Fibroblast of skin of right quadriceps (primary cell): ENCODE measurements at regions not wholly inside any gene's neighbourhood (a gene's known extent, or its start where the extent isn't known, plus 50 kb on each side); places are given as distances from the start of the nearest gene placed in this dataset.
"Not testable (repeated sequence)": the region's sequence is repeated elsewhere in the genome, so short reads cannot be mapped to it uniquely, and the experiment has no call there.

Source experiments
- DNase-seq: peaks from one replicate; pipeline ENCODE4 v3.0.0-alpha.2; 2013

DNA sequence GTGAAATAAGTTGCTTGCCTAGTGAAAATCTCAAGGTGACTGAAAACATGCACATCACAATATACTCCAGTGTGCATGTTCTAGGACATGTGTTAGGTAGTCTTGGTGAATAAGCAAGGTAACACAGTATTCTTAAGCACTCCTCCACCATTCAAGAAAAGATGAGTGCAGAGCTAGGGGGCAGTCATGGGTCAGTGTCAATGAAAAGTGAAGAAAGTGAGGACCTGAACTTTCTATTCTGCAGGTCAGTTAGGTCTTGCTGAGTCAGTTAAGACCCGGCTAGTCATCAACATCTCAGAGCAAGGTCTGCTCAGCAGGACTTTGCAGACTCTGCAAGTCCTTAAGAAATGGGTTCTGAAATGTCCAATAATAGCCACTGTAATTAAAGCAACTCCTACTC lies 82.6 kb upstream of the POMZP3 start:
- not testable (repeated sequence) for DNase-seq

DNA sequence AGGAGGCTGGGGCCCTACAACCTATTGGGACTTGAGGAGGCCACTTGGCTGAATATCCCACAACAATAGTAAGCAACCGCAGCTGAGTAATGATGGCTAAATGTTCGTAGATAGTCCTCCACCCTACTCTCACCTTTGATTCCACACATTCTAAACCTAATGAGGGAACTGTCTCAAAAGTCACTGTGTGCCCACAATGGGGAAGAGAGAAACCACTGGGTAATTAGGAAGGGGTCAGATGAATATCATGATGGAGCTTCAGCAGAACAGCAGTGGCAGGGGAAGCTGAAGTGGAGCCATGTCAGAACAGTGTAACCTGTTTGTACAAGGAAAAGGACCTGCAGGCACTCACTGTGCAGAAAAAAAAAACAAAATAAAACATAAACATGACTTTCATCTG lies 81.4 kb upstream of the POMZP3 start:
- DNase-seq, result not testable (repeated sequence)

DNA sequence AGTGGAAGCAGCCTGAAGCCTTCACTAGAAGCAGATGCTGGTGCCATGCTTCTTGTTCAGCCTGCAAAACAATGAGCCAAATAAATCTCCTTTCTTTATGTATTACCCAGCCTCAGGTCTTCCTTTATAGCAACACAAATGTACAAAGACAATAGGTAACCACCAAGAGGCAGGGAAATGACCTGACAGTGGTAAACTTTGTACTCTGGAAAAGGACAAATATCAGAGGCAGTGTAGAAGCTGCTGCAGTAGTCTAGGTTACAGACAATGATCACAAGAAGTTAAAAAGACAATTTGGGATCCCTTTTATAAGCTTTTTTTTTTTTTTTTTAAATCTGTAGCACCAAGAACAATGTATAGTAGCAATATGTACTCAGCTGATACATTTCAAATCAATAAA lies 76.7 kb upstream of the POMZP3 start:
- DNase-seq, result not testable (repeated sequence)

GRCh38 chr7:76686277-76686676 lies 59.2 kb upstream of the POMZP3 start:
- DNase-seq, result not testable (repeated sequence)

GRCh38 chr7:76684737-76685136 lies 57.7 kb upstream of the POMZP3 start:
- not testable (repeated sequence) for DNase-seq

GRCh38 chr7:76683631-76684030 lies 56.6 kb upstream of the POMZP3 start:
- DNase-seq, result not testable (repeated sequence)

DNA sequence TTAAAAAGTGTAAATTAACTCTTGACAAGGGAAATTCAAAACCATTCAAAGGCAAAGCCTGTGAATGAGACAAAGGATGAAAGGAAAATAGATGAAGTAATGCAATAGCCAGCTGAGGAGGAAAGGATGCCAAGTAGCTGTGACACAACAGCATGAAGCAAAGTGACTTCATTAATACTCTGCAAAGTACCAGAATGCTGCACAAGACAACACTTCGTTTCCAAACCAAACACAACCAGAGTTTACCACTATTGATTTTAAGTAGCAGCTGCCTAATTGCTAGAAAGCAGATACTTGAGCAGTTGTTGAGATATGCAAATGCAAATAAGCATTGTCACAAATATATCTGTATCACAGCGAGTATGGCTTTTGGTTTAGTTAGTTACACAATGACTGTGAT lies 54.7 kb upstream of the POMZP3 start:
- not testable (repeated sequence) for DNase-seq

DNA sequence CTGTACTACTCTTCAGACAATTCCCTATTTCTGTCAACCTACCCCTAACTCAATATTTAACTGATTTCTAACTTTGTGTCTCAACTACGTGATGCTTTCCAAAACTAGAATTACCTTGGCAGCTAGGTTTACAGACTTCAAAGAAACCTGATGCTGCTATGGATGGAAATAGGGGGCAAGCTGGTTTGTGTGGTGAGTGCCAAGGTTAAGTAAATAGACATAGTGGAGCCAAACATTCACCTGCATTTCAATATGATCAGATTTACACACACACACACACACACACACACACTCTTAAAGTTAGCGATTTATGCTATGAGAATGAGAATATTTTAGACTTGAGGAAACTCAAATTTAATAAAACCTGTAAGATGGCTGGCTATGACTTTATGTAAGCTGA lies 52.1 kb upstream of the POMZP3 start:
- not testable (repeated sequence) for DNase-seq

DNA sequence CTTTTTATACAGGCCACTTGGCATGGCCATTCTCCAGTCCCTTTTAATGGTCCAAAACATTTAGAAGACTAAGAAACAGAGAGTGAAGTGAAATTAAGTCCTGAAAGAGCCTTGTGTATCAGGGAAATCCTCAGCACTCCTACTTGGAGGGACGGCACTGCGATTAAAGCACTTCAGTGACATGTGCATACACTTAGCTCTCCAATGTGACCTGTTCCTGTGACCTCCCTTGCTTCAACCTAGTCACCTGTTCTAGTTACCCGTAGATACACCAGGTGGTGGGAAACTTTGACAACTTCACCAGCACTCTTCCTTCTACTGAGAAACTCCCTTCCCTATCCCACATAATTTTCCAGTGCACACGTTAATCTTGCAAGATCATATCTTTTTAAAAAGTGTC lies 51.4 kb upstream of the POMZP3 start:
- DNase-seq, result not testable (repeated sequence)

- not testable (repeated sequence) for DNase-seq
Measured at GRCh38 chr7:76676890-76677289, 49.8 kb upstream of the POMZP3 start.
